Cardiac muscle cell (in vitro differentiated cells and primary cell): ENCODE measurements at regions not wholly inside any gene's neighbourhood (a gene's known extent, or its start where the extent isn't known, plus 50 kb on each side); places are given as distances from the start of the nearest gene placed in this dataset.

Experiments
- DNase-seq, 2 donors: peaks; one replicate each; pipeline versions ENCODE4 v3.0.0 to v3.0.0-alpha.2; 2010 to 2017; ENCODE audit warnings: low read depth in 1 of 2, low spot score in 1 of 2
- H3K27ac ChIP-seq: fragments of 200-600 bp; sonication (generic); 2 replicates; pipeline ENCODE4 v1.5.1; 2016
- H3K27me3 ChIP-seq: fragments of 200-600 bp; sonication (generic); 2 replicates; pipeline ENCODE4 v1.6.0; 2016; ENCODE audit warnings: control low read depth
- H3K36me3 ChIP-seq: fragments of 200-600 bp; sonication (generic); 2 replicates; pipeline ENCODE4 v1.5.1; 2016; ENCODE audit warnings: control low read depth
- H3K4me1 ChIP-seq: fragments of 200-600 bp; sonication (generic); 2 replicates; pipeline ENCODE4 v1.8.1; 2017; ENCODE audit warnings: low read depth, mild to moderate bottlenecking, mixed run types
- H3K4me3 ChIP-seq: fragments of 200-600 bp; sonication (generic); 2 replicates; pipeline ENCODE4 v1.5.1; 2016; ENCODE audit warnings: mild to moderate bottlenecking
- H3K9me3 ChIP-seq: fragments of 200-600 bp; sonication (generic); 2 replicates; pipeline ENCODE4 v1.5.1; 2017; ENCODE audit warnings: low read depth, mild to moderate bottlenecking, control low read depth
- TF ChIP-seq, protein P1 (sequence below): IDR thresholded peaks from 2 replicates; pipeline ENCODE4 v1.5.1; 2012; ENCODE audit warnings: low read depth, mild to moderate bottlenecking, low read length

- Histone ChIP-seq H3K27ac (no peak overlapping the region), H3K4me3 (no peak overlapping the region), H3K9me3 (no peaks in the 10 kb centered on the region), H3K4me1 (no peaks in the 10 kb centered on the region), H3K27me3 (no peaks in the 10 kb centered on the region), H3K36me3 (no peaks in the 10 kb centered on the region)
- no peak for DNase-seq
- TF ChIP-seq, protein P1, sequence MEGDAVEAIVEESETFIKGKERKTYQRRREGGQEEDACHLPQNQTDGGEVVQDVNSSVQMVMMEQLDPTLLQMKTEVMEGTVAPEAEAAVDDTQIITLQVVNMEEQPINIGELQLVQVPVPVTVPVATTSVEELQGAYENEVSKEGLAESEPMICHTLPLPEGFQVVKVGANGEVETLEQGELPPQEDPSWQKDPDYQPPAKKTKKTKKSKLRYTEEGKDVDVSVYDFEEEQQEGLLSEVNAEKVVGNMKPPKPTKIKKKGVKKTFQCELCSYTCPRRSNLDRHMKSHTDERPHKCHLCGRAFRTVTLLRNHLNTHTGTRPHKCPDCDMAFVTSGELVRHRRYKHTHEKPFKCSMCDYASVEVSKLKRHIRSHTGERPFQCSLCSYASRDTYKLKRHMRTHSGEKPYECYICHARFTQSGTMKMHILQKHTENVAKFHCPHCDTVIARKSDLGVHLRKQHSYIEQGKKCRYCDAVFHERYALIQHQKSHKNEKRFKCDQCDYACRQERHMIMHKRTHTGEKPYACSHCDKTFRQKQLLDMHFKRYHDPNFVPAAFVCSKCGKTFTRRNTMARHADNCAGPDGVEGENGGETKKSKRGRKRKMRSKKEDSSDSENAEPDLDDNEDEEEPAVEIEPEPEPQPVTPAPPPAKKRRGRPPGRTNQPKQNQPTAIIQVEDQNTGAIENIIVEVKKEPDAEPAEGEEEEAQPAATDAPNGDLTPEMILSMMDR: no peak
Measured at GRCh38 chr5:118249386-118249785, 739.0 kb downstream of the DTWD2 start.

DNA sequence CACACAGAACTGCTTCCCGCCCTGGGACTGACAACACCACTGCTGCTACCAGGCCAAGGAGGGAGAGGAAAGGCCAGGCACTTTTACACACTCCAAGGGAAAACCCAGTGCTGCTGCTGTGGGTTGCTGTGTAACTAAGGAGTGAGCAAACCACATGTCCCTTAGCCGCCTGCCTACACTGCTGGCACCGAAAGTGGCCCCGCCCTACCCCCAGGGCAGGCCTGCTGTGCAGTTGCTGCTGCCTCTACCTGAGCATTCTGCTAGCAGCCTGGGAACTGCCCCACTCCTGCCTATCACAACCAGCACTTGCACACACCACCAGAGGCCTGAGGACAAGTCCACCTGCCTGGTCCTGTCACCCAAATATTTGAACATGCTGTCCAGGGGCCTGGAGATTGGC, 740.9 kb downstream of the DTWD2 start:
- H3K27me3 ChIP-seq: no peaks in the 10 kb centered on the region
- no peaks in the 10 kb centered on the region for H3K9me3 ChIP-seq
- no peaks in the 10 kb centered on the region for H3K36me3 ChIP-seq
- no peak overlapping the region for H3K4me3 ChIP-seq
- TF ChIP-seq, protein P1: no peak
- no peaks in the 10 kb centered on the region for H3K4me1 ChIP-seq
- no peak for DNase-seq
- H3K27ac ChIP-seq: no peak overlapping the region

- Histone ChIP-seq H3K4me1 (no peaks in the 10 kb centered on the region), H3K27ac (no peak overlapping the region), H3K4me3 (no peak overlapping the region), H3K36me3 (no peaks in the 10 kb centered on the region), H3K27me3 (no peaks in the 10 kb centered on the region), H3K9me3 (no peaks in the 10 kb centered on the region)
- TF ChIP-seq, protein P1: no peak
- no peak for DNase-seq
Measured at GRCh38 chr5:118243613-118244012, 744.7 kb downstream of the DTWD2 start.

DNA sequence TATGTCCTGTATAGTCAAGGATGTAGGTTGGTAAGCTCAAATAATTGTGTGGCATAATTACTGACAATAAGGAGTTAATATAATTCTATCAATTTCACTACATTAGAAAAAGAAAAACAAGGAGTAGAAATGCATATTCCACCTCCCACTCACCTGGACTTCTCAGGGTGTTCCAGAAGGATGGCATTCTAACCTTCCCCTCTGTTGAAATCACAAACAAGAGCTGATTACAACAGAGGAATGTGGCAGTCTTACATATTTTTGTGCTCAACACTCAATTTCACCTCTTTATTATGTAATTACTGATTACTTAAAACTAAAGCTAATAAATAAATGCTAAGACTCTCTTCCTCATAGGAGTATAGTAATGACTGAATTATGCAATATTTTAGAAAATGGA, 745.3 kb downstream of the DTWD2 start:
- Histone ChIP-seq H3K9me3 (no peaks in the 10 kb centered on the region), H3K4me1 (no peaks in the 10 kb centered on the region), H3K4me3 (no peak overlapping the region), H3K27me3 (no peaks in the 10 kb centered on the region), H3K36me3 (no peaks in the 10 kb centered on the region), H3K27ac (no peak overlapping the region)
- DNase-seq: no peak
- TF ChIP-seq, protein P1: no peak

GRCh38 chr5:118236108-118236849, 752.1 kb downstream of the DTWD2 start:
- TF ChIP-seq, protein P1: no peak
- no peaks in the 10 kb centered on the region for H3K9me3 ChIP-seq

More at GRCh38 chr5:118236108-118236849, 752.1 kb downstream of the DTWD2 start:
- no peak overlapping the region for H3K27ac ChIP-seq
- H3K36me3 ChIP-seq: no peaks in the 10 kb centered on the region
- no peak for DNase-seq
- no peaks in the 10 kb centered on the region for H3K4me1 ChIP-seq
- no peak overlapping the region for H3K4me3 ChIP-seq
- H3K27me3 ChIP-seq: no peaks in the 10 kb centered on the region
